Nephron (organoid): ENCODE measurements at regions not wholly inside any gene's neighbourhood (a gene's known extent, or its start where the extent isn't known, plus 50 kb on each side); places are given as distances from the start of the nearest gene placed in this dataset.

Source experiments
- H3K27ac Mint-ChIP-seq, 3 experiments: 2 replicates each; pipeline ENCODE4 v1.8.0; 2020; ENCODE audit warnings: mixed read lengths in 3 of 3, mild to moderate bottlenecking in 2 of 3, moderate library complexity in 1 of 3
- H3K27me3 Mint-ChIP-seq: 2 replicates; pipeline ENCODE4 v1.8.0; 2021; ENCODE audit warnings: low read depth, mild to moderate bottlenecking, moderate library complexity, mixed read lengths
- H3K36me3 Mint-ChIP-seq: 2 replicates; pipeline ENCODE4 v1.8.0; 2020; ENCODE audit warnings: low read depth, mixed read lengths
- H3K4me1 Mint-ChIP-seq: 2 replicates; pipeline ENCODE4 v1.8.0; 2020; ENCODE audit warnings: mixed read lengths
- H3K4me3 Mint-ChIP-seq, 3 experiments: 2 replicates each; pipeline ENCODE4 v1.8.0; 2020; ENCODE audit warnings: mild to moderate bottlenecking in 3 of 3, mixed read lengths in 3 of 3, moderate library complexity in 2 of 3
- H3K9me3 Mint-ChIP-seq: 2 replicates; pipeline ENCODE4 v1.8.0; 2020; ENCODE audit warnings: mixed read lengths
- TF ChIP-seq, protein P1 (sequence below), 3 experiments: fragments of 200-600 bp; sonication (generic); IDR thresholded peaks; one replicate each; pipeline ENCODE4 v1.5.0; 2021; ENCODE audit warnings: antibody characterized with exemption in 3 of 3; ENCODE audit not compliant: unreplicated experiment in 3 of 3

GRCh38 chr13:84430446-84430845 is 548.2 kb upstream of the SLITRK1 start:
- no peaks in the 10 kb centered on the region for H3K4me1 Mint-ChIP-seq
- H3K4me3 Mint-ChIP-seq = no peak overlapping the region
- H3K27ac Mint-ChIP-seq = no peak overlapping the region
- peaks cover 2% of the 10 kb centered on the region for H3K9me3 Mint-ChIP-seq
- H3K36me3 Mint-ChIP-seq = no peaks in the 10 kb centered on the region
- TF ChIP-seq, protein P1, sequence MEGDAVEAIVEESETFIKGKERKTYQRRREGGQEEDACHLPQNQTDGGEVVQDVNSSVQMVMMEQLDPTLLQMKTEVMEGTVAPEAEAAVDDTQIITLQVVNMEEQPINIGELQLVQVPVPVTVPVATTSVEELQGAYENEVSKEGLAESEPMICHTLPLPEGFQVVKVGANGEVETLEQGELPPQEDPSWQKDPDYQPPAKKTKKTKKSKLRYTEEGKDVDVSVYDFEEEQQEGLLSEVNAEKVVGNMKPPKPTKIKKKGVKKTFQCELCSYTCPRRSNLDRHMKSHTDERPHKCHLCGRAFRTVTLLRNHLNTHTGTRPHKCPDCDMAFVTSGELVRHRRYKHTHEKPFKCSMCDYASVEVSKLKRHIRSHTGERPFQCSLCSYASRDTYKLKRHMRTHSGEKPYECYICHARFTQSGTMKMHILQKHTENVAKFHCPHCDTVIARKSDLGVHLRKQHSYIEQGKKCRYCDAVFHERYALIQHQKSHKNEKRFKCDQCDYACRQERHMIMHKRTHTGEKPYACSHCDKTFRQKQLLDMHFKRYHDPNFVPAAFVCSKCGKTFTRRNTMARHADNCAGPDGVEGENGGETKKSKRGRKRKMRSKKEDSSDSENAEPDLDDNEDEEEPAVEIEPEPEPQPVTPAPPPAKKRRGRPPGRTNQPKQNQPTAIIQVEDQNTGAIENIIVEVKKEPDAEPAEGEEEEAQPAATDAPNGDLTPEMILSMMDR (IDR thresholded peaks at IDR 0.05; ENCODE audit: unreplicated experiment in 3 of 3) = no peak
- H3K27me3 Mint-ChIP-seq = no peaks in the 10 kb centered on the region

GRCh38 chr13:84430015-84430414 is 547.7 kb upstream of the SLITRK1 start:
- H3K4me1 Mint-ChIP-seq = no peaks in the 10 kb centered on the region
- H3K4me3 Mint-ChIP-seq = no peak overlapping the region
- no peaks in the 10 kb centered on the region for H3K36me3 Mint-ChIP-seq
- H3K9me3 Mint-ChIP-seq = peaks cover 2% of the 10 kb centered on the region
- TF ChIP-seq, protein P1 (IDR thresholded peaks at IDR 0.05; ENCODE audit: unreplicated experiment in 3 of 3) = no peak
- H3K27me3 Mint-ChIP-seq = no peaks in the 10 kb centered on the region
- no peak overlapping the region for H3K27ac Mint-ChIP-seq

GRCh38 chr13:84418041-84418440 is 535.8 kb upstream of the SLITRK1 start:
- no peaks in the 10 kb centered on the region for H3K4me1 Mint-ChIP-seq
- H3K4me3 Mint-ChIP-seq = no peak overlapping the region
- H3K9me3 Mint-ChIP-seq = peaks cover 9% of the 10 kb centered on the region
- H3K27me3 Mint-ChIP-seq = peaks cover 8% of the 10 kb centered on the region
- H3K36me3 Mint-ChIP-seq = no peaks in the 10 kb centered on the region
- no peak overlapping the region for H3K27ac Mint-ChIP-seq
- TF ChIP-seq, protein P1 (IDR thresholded peaks at IDR 0.05; ENCODE audit: unreplicated experiment in 3 of 3) = no peak

DNA sequence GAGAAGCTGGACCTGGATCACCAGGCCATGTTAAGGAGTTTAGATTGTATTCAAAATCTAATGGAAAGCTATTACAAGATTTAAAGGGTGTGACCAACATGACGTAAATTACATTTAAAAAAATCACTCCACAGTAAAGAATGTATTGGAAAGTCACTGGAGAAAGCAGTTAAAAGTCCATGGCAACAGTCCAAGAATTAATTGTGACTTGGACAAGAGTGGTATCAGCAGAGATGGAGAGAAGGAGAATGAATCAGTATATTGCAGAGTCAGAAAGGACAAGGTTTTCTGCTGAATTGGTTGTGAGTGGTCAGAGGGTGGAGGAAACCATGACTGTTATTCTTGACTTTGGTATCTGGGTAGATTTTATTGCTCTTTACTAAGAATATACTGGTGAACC is 535.1 kb upstream of the SLITRK1 start:
- Mint-ChIP-seq H3K36me3 (no peaks in the 10 kb centered on the region), H3K9me3 (peaks cover 9% of the 10 kb centered on the region), H3K27me3 (peaks cover 8% of the 10 kb centered on the region), H3K4me3 (no peak overlapping the region), H3K4me1 (no peaks in the 10 kb centered on the region), H3K27ac (no peak overlapping the region)
- TF ChIP-seq, protein P1 (IDR thresholded peaks at IDR 0.05; ENCODE audit: unreplicated experiment in 3 of 3) = no peak

DNA sequence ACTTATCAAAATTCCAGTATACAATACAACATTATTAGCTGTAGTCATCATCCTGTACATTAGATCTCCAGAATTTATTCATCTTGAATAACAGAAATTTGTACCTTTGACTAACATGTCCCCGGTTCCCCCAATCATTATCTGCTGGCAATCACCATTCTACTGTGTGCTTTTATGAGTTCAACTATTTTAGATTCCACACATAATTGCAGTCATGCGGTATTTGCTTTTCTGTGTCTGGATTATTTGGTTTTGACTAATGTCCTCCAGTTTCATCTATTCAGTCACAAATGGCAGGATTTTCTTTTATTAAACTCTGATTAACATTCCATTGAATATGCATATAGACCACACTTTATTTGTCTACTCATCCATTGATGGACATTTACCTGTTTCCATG is 530.7 kb upstream of the SLITRK1 start:
- TF ChIP-seq, protein P1 (IDR thresholded peaks at IDR 0.05; ENCODE audit: unreplicated experiment in 3 of 3) = no peak
- Mint-ChIP-seq H3K36me3 (no peaks in the 10 kb centered on the region), H3K9me3 (no peaks in the 10 kb centered on the region), H3K27me3 (peaks cover 8% of the 10 kb centered on the region), H3K27ac (no peak overlapping the region), H3K4me3 (no peak overlapping the region), H3K4me1 (no peaks in the 10 kb centered on the region)

DNA sequence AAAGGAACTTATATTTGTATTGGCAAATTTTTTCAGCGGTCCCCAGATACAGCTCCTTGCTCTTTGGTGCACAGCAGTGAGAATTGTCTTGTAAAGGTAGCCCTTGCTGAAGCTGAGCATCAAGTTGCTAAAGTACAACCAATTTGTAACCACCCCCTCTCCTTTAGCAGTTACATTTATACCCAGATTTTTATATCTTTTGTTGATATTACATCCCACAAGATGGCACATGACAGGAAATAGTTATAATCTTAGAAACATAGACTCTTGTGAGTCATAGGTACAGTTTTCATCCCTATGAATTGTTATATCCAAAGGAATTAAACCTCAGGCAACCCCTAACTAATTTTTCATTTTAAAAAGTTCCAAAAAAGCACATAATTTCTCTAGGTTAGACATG is 523.0 kb upstream of the SLITRK1 start:
- H3K4me1 Mint-ChIP-seq = no peaks in the 10 kb centered on the region
- no peaks in the 10 kb centered on the region for H3K27me3 Mint-ChIP-seq
- H3K27ac Mint-ChIP-seq = no peak overlapping the region
- TF ChIP-seq, protein P1 (IDR thresholded peaks at IDR 0.05; ENCODE audit: unreplicated experiment in 3 of 3) = no peak
- H3K36me3 Mint-ChIP-seq = no peaks in the 10 kb centered on the region
- H3K4me3 Mint-ChIP-seq = no peak overlapping the region
- H3K9me3 Mint-ChIP-seq = no peaks in the 10 kb centered on the region
